Mesenchymal stem cell (in vitro differentiated cells and primary cell): ENCODE measurements at regions not wholly inside any gene's neighbourhood (a gene's known extent, or its start where the extent isn't known, plus 50 kb on each side); places are given as distances from the start of the nearest gene placed in this dataset.

Experiments used
- DNase-seq: peaks from one replicate; pipeline ENCODE4 v3.0.0-alpha.2; 2013
- H2AFZ ChIP-seq: one replicate; pipeline ENCODE4 v1.6.1; 2013; ENCODE audit warnings: low read depth, mild to moderate bottlenecking, control low read depth, inconsistent platforms, low read length, moderate library complexity
- H2AK5ac ChIP-seq: 2 replicates; pipeline ENCODE4 v1.6.1; 2013; ENCODE audit warnings: low read length, moderate library complexity, mild to moderate bottlenecking, inconsistent platforms; ENCODE audit not compliant: severe bottlenecking
- H2BK120ac ChIP-seq: one replicate; pipeline ENCODE4 v1.6.1; 2013; ENCODE audit warnings: low read depth, mild to moderate bottlenecking, inconsistent platforms, low read length, moderate library complexity
- H2BK12ac ChIP-seq, 2 experiments: one replicate each; pipeline ENCODE4 v1.6.1; 2013; ENCODE audit warnings: inconsistent platforms in 2 of 2, low read length in 2 of 2, mild to moderate bottlenecking in 2 of 2, moderate library complexity in 2 of 2, control low read depth in 1 of 2
- H2BK15ac ChIP-seq: one replicate; pipeline ENCODE4 v1.6.1; 2013; ENCODE audit warnings: mild to moderate bottlenecking, low read depth, inconsistent platforms; ENCODE audit not compliant: poor library complexity, severe bottlenecking
- H2BK5ac ChIP-seq: 2 replicates; pipeline ENCODE4 v1.6.1; 2013; ENCODE audit warnings: low read depth, mild to moderate bottlenecking, low read length, control low read depth, inconsistent platforms; ENCODE audit not compliant: poor library complexity, severe bottlenecking
- H3K14ac ChIP-seq, 2 experiments: one replicate each; pipeline ENCODE4 v1.6.1; 2013; ENCODE audit warnings: inconsistent platforms in 2 of 2, low read length in 2 of 2, control low read depth in 1 of 2, mild to moderate bottlenecking in 1 of 2, moderate library complexity in 1 of 2
- H3K18ac ChIP-seq, 2 experiments: one replicate each; pipeline ENCODE4 v1.6.1; 2013; ENCODE audit warnings: inconsistent platforms in 2 of 2, low read length in 2 of 2, control low read depth in 1 of 2, low read depth in 1 of 2, mild to moderate bottlenecking in 1 of 2
- H3K23ac ChIP-seq, 2 experiments: one replicate each; pipeline ENCODE4 v1.6.1; 2013; ENCODE audit warnings: inconsistent platforms in 2 of 2, low read length in 2 of 2, mild to moderate bottlenecking in 2 of 2, moderate library complexity in 2 of 2, control low read depth in 1 of 2
- H3K27ac ChIP-seq: 2 replicates; pipeline ENCODE4 v1.5.1; 2013; ENCODE audit warnings: mild to moderate bottlenecking, moderate library complexity, low read length, control low read depth, inconsistent platforms; ENCODE audit not compliant: poor library complexity, severe bottlenecking
- H3K27me3 ChIP-seq, 2 experiments: 2 replicates each; pipeline versions ENCODE4 v1.6.1 to v1.7.0; 2013; ENCODE audit warnings: low read length in 2 of 2, mild to moderate bottlenecking in 2 of 2, moderate library complexity in 2 of 2, control low read depth in 1 of 2, inconsistent platforms in 1 of 2; ENCODE audit not compliant: control insufficient read depth in 1 of 2, insufficient read depth in 1 of 2
- H3K36me3 ChIP-seq, 2 experiments: 2 replicates each; pipeline versions ENCODE4 v1.6.1 to v1.7.0; 2013; ENCODE audit warnings: low read length in 2 of 2, control low read depth in 1 of 2, inconsistent platforms in 1 of 2, low read depth in 1 of 2, mild to moderate bottlenecking in 1 of 2; ENCODE audit not compliant: insufficient read depth in 2 of 2, control insufficient read depth in 1 of 2
- H3K4ac ChIP-seq, 2 experiments: one replicate each; pipeline ENCODE4 v1.6.1; 2013; ENCODE audit warnings: inconsistent platforms in 2 of 2, low read length in 2 of 2, mild to moderate bottlenecking in 2 of 2, moderate library complexity in 2 of 2, control low read depth in 1 of 2, low read depth in 1 of 2
- H3K4me1 ChIP-seq: 2 replicates; pipeline ENCODE4 v1.6.1; 2013; ENCODE audit warnings: low read depth, low read length, control low read depth; ENCODE audit not compliant: control insufficient read depth, insufficient read depth
- H3K4me2 ChIP-seq: 2 replicates; pipeline ENCODE4 v1.6.1; 2013; ENCODE audit warnings: low read length, mild to moderate bottlenecking, inconsistent platforms; ENCODE audit not compliant: poor library complexity, severe bottlenecking
- H3K4me3 ChIP-seq, 2 experiments: 2 replicates each; pipeline versions ENCODE4 v1.5.1 to v1.7.0; 2013; ENCODE audit warnings: low read length in 2 of 2, mild to moderate bottlenecking in 2 of 2, control low read depth in 1 of 2, low read depth in 1 of 2; ENCODE audit not compliant: insufficient read depth in 1 of 2
- H3K79me1 ChIP-seq: replicated peaks from 2 replicates; pipeline ENCODE4 v1.6.1; 2013; ENCODE audit warnings: mild to moderate bottlenecking, control low read depth, low read length, inconsistent platforms; ENCODE audit not compliant: poor library complexity, severe bottlenecking
- H3K9ac ChIP-seq: 2 replicates; pipeline ENCODE4 v1.7.0; 2013; ENCODE audit warnings: mild to moderate bottlenecking, low read length, moderate library complexity
- H3K9me3 ChIP-seq: 2 replicates; pipeline ENCODE4 v1.7.0; 2013; ENCODE audit warnings: mild to moderate bottlenecking, low read length; ENCODE audit not compliant: control insufficient read depth
- H4K8ac ChIP-seq: one replicate; pipeline ENCODE4 v1.6.1; 2013; ENCODE audit warnings: inconsistent platforms, mild to moderate bottlenecking, low read length, moderate library complexity
- H4K91ac ChIP-seq: one replicate; pipeline ENCODE4 v1.6.1; 2013; ENCODE audit warnings: mild to moderate bottlenecking, low read length, inconsistent platforms
- WGBS: methylation state at CpG from one replicate; pipeline ENCODE4 v1.1.7; 2013; ENCODE audit warnings: mixed read lengths; 5-methylcytosine and 5-hydroxymethylcytosine counted together

DNA sequence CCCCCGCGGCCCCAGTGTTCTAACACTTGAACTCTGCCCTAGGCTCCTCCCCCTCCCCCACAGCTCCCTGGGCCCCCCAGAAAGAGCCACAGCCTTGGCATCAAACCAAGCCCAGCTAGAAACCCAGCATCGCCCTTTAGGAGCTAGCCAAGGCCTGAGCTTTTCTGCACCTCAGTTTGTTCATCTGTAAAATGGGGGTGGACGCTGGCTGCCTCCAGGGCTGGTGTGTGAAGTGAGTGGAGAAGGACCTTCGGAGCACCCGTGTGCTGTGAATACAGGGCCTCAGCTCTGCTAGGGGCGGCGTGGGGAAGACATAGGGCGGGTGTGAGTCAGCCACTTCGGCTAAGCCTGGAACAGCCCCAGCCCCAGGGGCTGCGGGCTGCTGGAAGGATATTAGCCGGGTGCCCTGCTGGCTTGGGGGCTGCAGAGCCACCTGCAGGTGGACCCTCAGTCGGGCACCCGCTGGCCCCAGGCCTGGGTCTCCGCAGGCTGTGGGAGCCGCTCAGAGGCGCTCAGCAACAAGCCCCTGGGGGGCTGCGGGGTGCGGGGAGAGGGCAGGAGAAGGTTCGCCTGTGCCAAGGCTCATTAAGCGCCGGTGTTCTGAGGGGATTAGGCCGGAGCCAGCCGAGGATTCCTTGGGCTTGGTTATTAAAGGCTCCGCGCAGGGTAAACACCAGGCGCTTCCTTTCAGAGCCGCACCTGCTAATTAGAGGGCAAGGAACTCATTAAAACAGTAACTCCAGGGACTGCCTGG, 217.0 kb upstream of the CIBAR2 start:
- H3K27me3 ChIP-seq: no peaks in the 10 kb centered on the region

DNA sequence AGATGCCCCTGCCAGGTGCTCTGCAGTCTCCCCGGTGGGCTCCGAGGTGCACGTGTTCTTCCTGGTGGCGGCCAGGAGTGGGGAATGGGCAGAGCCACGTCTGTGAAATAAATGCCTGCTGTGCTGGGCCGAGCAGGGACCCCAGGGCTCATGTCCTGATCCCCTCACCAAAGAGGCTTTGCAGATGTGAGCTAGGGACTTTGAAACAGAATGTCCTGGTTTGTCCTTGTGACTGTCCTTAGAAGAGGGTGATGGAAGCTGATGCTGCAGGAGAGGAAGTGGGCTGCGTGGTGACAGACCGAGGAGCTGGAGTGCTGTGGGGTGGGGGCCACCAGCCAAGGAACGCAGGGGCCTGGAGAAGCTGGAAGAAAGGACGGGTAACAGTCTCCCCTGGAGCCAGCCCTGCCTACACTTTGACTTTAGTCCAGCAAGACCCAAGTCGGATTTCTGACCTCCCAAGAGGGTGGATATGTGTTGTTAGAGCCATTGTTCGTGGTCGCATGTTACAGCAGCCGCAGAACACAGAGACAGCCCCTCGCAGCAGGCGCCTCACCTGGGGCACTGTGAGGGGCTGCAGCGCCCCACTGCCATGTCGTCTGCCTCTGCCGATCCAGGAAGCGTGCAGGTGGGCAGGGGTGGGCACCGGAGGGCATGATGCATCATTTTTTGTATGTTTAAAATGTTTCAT, 217.9 kb upstream of the CIBAR2 start:
- Histone ChIP-seq H3K4me2 (peak overlapping the region; percentile 60), H3K23ac (no peak overlapping the region), H2BK5ac (peak overlapping the region; percentile 14), H3K18ac (peak overlapping the region; percentile 87 to 95), H3K27ac (peak overlapping the region; percentile 26), H3K14ac (peak overlapping the region in 1 of 2 experiments; percentile 73), H2AFZ (no peak overlapping the region), H3K9ac (peak overlapping the region; percentile 17), H3K9me3 (no peaks in the 10 kb centered on the region), H2AK5ac (peak overlapping the region; percentile 66), H3K27me3 (no peaks in the 10 kb centered on the region), H3K36me3 (peaks cover 0 to 8% of the 10 kb centered on the region in 2 experiments), H3K4ac (peak overlapping the region; percentile 83 to 94), H3K4me1 (peaks cover 51% of the 10 kb centered on the region), H3K79me1 (peaks cover 20% of the 10 kb centered on the region), H4K8ac (peak overlapping the region; percentile 97), H2BK12ac (peak overlapping the region; percentile 44 to 99), H4K91ac (peak overlapping the region; percentile 67), H2BK120ac (peak overlapping the region; percentile 97), H2BK15ac (peak overlapping the region; percentile 99), H3K4me3 (no peak overlapping the region)
- DNase-seq: no peak
- WGBS: 15% methylated on average over 21 of the region's 21 CpGs

More for the DNA sequence above, 217.0 kb upstream of the CIBAR2 start:
- Histone ChIP-seq H3K9ac (no peak overlapping the region), H2BK120ac (peak overlapping the region; percentile 98), H2AFZ (no peak overlapping the region), H3K4ac (peak overlapping the region; percentile 42 to 96), H2AK5ac (no peak overlapping the region), H3K36me3 (peaks cover 0 to 6% of the 10 kb centered on the region in 2 experiments), H4K8ac (peak overlapping the region; percentile 89), H4K91ac (peak overlapping the region; percentile 92), H2BK12ac (peak overlapping the region; percentile 84 to 92), H3K23ac (peak overlapping the region in 1 of 2 experiments; percentile 54), H3K9me3 (no peaks in the 10 kb centered on the region), H3K27ac (no peak overlapping the region), H2BK15ac (peak overlapping the region; percentile 94), H3K4me1 (peaks cover 44% of the 10 kb centered on the region), H3K14ac (no peak overlapping the region), H2BK5ac (no peak overlapping the region), H3K4me2 (peak overlapping the region; percentile 51), H3K4me3 (no peak overlapping the region), H3K79me1 (peaks cover 18% of the 10 kb centered on the region), H3K18ac (peak overlapping the region; percentile 92 to 95)
- 9% methylated on average over 28 of the region's 28 CpGs for WGBS
- peak; percentile 82 for DNase-seq

DNA sequence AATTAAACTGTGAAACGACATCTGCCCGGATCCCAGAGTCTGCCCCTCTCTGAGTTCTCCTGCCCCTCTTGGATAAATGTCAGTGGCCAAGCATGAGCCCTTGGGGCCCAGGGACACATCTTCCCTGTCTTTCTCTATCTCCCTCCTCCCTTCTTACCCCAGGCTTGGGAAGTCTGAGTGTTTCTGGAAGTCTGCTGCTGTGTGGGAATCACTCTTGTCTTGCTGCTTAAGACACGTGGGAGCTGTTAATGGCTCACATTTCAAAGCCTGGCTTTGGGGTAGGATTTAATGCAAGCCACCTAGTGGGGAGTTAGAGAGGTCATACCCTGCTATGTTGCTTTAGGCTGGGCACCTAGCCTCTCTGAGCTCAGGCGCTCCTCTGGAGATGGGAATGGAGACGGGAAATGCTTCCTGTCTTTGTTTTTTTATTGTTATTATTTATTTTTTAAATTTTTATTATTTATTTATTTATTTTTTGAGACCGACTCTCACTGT, 218.5 kb upstream of the CIBAR2 start:
- WGBS: 12% methylated on average over 4 of the region's 6 CpGs

DNA sequence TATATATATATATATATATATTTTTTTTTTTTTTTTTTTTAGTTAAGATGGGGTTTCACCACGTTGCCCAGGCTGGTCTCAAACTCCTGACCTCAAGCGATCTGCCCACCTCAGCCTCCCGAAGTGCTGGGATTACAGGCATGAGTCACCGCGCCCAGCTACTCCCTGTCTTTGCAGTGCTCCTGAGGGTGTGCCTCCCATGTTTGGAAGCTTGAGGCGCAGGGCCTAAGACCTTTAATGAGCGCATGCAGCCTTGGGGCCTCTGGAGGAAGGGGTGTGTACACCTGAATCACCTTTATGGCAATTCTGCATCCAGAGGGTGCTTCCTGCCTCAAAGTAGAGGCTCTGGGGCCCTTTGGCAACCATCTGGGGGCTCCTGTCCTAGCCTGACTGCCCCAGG, 219.4 kb upstream of the CIBAR2 start:
- Histone ChIP-seq H3K14ac (no peak overlapping the region), H3K4ac (peak overlapping the region in 1 of 2 experiments; percentile 67), H3K9me3 (no peaks in the 10 kb centered on the region), H3K4me1 (peaks cover 63% of the 10 kb centered on the region), H2BK5ac (no peak overlapping the region), H2BK120ac (peak overlapping the region; percentile 56), H3K27me3 (no peaks in the 10 kb centered on the region), H3K18ac (peak overlapping the region; percentile 16 to 74), H2BK15ac (peak overlapping the region; percentile 64), H4K8ac (no peak overlapping the region), H2AK5ac (no peak overlapping the region), H3K9ac (no peak overlapping the region), H3K36me3 (peaks cover 0 to 8% of the 10 kb centered on the region in 2 experiments), H3K27ac (no peak overlapping the region), H3K4me2 (no peak overlapping the region), H3K4me3 (no peak overlapping the region), H3K23ac (no peak overlapping the region), H4K91ac (peak overlapping the region; percentile 48), H2AFZ (no peak overlapping the region), H2BK12ac (peak overlapping the region; percentile 9 to 89), H3K79me1 (peaks cover 20% of the 10 kb centered on the region)
- DNase-seq: no peak
- WGBS: 62% methylated on average over 7 of the region's 7 CpGs

More for the DNA sequence above, 218.5 kb upstream of the CIBAR2 start:
- H3K18ac ChIP-seq: peak overlapping the region; percentile 87 to 95
- H3K79me1 ChIP-seq: peaks cover 20% of the 10 kb centered on the region
- H3K9ac ChIP-seq: peak overlapping the region; percentile 17
- peaks cover 57% of the 10 kb centered on the region for H3K4me1 ChIP-seq
- peak overlapping the region; percentile 26 for H3K27ac ChIP-seq
- DNase-seq: peak; percentile 97
- no peak overlapping the region for H2BK5ac ChIP-seq
- no peaks in the 10 kb centered on the region for H3K9me3 ChIP-seq
- H3K4me2 ChIP-seq: peak overlapping the region; percentile 60
- H2AFZ ChIP-seq: no peak overlapping the region
- H2BK12ac ChIP-seq: peak overlapping the region; percentile 44 to 99
- H2BK15ac ChIP-seq: no peak overlapping the region
- no peaks in the 10 kb centered on the region for H3K27me3 ChIP-seq
- peak overlapping the region; percentile 97 for H4K8ac ChIP-seq
- H3K4me3 ChIP-seq: no peak overlapping the region
- H2BK120ac ChIP-seq: peak overlapping the region; percentile 97
- no peak overlapping the region for H3K14ac ChIP-seq
- H3K23ac ChIP-seq: no peak overlapping the region
- peaks cover 0 to 8% of the 10 kb centered on the region in 2 experiments for H3K36me3 ChIP-seq
- H4K91ac ChIP-seq: peak overlapping the region; percentile 67
- H3K4ac ChIP-seq: peak overlapping the region in 1 of 2 experiments; percentile 83
- H2AK5ac ChIP-seq: peak overlapping the region; percentile 44
